Activated CD4-positive, alpha-beta memory T cell treated with anti-CD3 and anti-CD28 coated beads, Interleukin-2, amount 10 ng/mL, durations not matched to agents 7 days and 5 days (primary cell): ENCODE measurements at regions not wholly inside any gene's neighbourhood (a gene's known extent, or its start where the extent isn't known, plus 50 kb on each side); places are given as distances from the start of the nearest gene placed in this dataset.

Source experiments
- CTCF ChIA-PET: fragments of 350-600 bp; sonication (Branson Sonifier 250); formaldehyde crosslinking; loops from one replicate; lab custom pipeline; 2021; ENCODE audit warnings: antibody characterized with exemption, inconsistent platforms; lab: Charles Lee
- POLR2A ChIA-PET: fragments of 350-600 bp; sonication (Branson Sonifier 250); formaldehyde crosslinking; loops from one replicate; lab custom pipeline; 2021; ENCODE audit warnings: antibody characterized with exemption; lab: Charles Lee
- DNase-seq: peaks from one replicate; pipeline ENCODE4 v3.0.0-alpha.2; 2020
- H3K27ac Mint-ChIP-seq: one replicate; pipeline ENCODE4 v1.8.0; 2021; ENCODE audit warnings: mild to moderate bottlenecking, mixed read lengths
- H3K27me3 Mint-ChIP-seq: one replicate; pipeline ENCODE4 v1.8.0; 2021; ENCODE audit warnings: mixed read lengths
- H3K36me3 Mint-ChIP-seq: one replicate; pipeline ENCODE4 v1.8.0; 2021; ENCODE audit warnings: low read depth, mixed read lengths
- H3K4me1 Mint-ChIP-seq: one replicate; pipeline ENCODE4 v1.8.0; 2021; ENCODE audit warnings: mixed read lengths
- H3K4me3 Mint-ChIP-seq: one replicate; pipeline ENCODE4 v1.8.0; 2021; ENCODE audit warnings: mild to moderate bottlenecking, mixed read lengths
- H3K9me3 Mint-ChIP-seq: one replicate; pipeline ENCODE4 v1.8.0; 2021; ENCODE audit warnings: mixed read lengths

DNA sequence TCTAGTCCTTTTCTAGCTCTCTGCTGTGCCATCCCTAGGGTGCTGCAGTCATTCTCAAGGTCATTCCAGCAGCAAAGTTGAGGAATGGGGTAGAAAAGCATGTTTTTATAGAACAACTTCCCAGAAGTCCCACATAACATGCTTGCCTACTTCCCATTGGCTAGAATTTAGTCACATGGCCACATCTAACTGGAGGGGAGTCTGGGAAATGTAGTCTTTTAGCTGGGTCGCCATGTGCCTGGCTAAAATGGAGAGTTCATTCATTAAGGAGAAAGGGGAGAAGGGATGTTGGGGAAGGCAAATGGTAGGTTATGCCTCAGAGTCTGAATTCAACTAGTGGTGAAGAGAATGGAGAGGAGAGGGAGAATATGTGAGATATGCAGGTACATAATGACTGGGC, 85.7 kb downstream of the SLC4A3 start:
- H3K27me3 Mint-ChIP-seq, result peaks cover 3% of the 10 kb centered on the region
- no peak overlapping the region for H3K27ac Mint-ChIP-seq
- DNase-seq, result no peak
- no peaks in the 10 kb centered on the region for H3K9me3 Mint-ChIP-seq
- H3K36me3 Mint-ChIP-seq, result no peaks in the 10 kb centered on the region
- ChIA-PET POLR2A (no interaction called here), CTCF (no interaction called here)
- no peaks in the 10 kb centered on the region for H3K4me1 Mint-ChIP-seq
- H3K4me3 Mint-ChIP-seq, result no peak overlapping the region

DNA sequence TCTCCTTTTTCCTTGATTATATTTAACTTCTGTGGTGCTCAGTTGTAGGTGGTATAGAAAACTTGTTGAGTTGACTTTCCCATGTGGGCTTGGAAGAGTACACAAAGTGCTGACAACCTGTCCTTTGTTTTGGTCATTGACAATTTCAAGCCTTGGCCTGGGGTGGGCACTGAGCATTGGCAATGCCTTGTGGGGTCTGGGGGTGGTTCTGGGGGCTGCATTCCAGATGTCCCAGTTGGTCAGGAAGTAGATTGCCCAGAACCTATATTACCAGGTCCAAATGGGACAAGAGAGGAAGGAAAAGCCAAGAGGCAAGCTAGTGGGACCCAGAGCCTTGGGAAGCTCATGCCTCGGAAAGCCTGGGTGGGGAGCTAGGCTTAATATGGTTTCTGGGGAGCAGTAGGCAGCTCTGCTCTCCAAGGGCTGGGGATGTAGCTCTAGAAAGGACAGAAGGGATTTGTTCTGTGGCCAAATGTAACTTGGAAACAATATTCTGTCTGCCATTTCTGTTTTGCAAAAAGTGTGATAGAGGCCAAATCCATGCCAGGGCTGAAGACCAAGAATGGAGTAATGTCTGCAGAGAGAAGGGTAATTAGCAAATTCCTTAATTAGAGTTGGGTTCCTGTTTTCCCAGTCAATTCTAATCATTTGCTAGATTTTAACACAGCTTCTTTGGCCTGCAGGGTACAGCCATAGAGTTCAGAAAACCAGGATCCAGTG, 87.4 kb downstream of the SLC4A3 start:
- Mint-ChIP-seq H3K9me3 (no peaks in the 10 kb centered on the region), H3K4me3 (no peak overlapping the region), H3K4me1 (no peaks in the 10 kb centered on the region), H3K36me3 (no peaks in the 10 kb centered on the region), H3K27ac (no peak overlapping the region), H3K27me3 (peaks cover 8% of the 10 kb centered on the region)
- POLR2A ChIA-PET, result no interaction called here
- DNase-seq, result no peak
- CTCF ChIA-PET, result no interaction called here

DNA sequence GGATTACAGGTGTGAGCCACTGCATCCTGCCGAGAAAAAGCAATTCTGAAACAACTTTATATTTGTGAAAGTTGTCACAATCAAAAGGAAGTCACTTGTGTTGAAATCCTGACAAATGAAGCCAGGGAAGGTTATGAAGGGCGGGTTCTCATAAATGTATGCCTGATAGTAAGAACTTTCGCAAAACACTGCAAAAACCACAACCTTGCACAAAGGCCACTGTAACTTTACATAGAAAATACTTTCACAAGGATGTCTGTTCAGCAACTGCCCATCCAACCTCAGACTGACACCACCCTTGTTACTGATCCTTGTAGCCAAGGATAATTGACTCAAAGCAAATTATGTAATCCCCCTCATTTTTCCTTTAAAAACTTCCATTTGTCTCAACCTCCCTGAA, 90.6 kb downstream of the SLC4A3 start:
- DNase-seq, result no peak
- Mint-ChIP-seq H3K36me3 (no peaks in the 10 kb centered on the region), H3K27me3 (peaks cover 9% of the 10 kb centered on the region), H3K4me1 (no peaks in the 10 kb centered on the region), H3K4me3 (no peak overlapping the region), H3K9me3 (no peaks in the 10 kb centered on the region), H3K27ac (no peak overlapping the region)
- ChIA-PET CTCF (no interaction called here), POLR2A (no interaction called here)

DNA sequence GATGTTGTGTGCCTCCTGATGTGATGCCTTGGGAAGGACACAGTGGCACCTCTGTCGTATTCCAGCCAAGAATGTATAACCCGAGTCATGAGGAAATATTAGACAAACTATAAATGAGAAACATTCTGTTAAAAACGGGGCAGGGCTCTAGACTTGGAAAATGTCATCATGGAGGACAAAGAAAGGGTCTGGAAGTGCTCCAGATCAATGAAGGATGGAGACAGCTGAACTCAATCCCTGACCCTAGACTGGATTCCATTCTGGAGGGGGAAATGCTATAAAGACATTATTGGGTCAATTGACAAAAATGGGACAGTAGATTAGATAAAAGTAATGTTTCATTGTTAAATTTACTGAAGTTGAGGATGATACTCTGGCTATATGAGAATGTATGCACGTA, 92.1 kb downstream of the SLC4A3 start:
- Mint-ChIP-seq H3K27ac (no peak overlapping the region), H3K9me3 (no peaks in the 10 kb centered on the region), H3K27me3 (peaks cover 10% of the 10 kb centered on the region), H3K4me3 (no peak overlapping the region), H3K36me3 (no peaks in the 10 kb centered on the region), H3K4me1 (no peaks in the 10 kb centered on the region)
- ChIA-PET CTCF (no interaction called here), POLR2A (no interaction called here)
- no peak for DNase-seq

DNA sequence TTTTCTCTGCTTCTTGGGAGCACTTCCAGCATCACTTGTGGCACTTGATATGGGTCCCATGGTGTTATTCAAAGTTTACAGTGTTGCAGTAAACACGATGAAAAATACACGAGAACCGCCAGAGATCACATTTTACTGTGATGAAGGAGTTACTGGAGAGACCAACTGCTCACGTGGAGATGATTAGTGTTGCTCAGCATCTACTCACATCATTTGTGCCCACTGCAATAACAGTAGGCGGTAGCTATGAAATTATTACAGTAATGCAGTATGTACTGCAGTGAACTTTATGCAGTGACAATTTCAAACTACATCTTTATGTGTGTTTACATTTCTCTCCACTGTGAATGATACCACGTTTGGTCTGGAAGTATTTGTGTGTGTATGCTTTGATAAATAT, 93.5 kb downstream of the SLC4A3 start:
- peaks cover 16% of the 10 kb centered on the region for H3K27me3 Mint-ChIP-seq
- no peaks in the 10 kb centered on the region for H3K4me1 Mint-ChIP-seq
- no peak for DNase-seq
- ChIA-PET CTCF (no interaction called here), POLR2A (no interaction called here)
- no peaks in the 10 kb centered on the region for H3K36me3 Mint-ChIP-seq
- no peaks in the 10 kb centered on the region for H3K9me3 Mint-ChIP-seq
- H3K4me3 Mint-ChIP-seq, result no peak overlapping the region
- H3K27ac Mint-ChIP-seq, result no peak overlapping the region

DNA sequence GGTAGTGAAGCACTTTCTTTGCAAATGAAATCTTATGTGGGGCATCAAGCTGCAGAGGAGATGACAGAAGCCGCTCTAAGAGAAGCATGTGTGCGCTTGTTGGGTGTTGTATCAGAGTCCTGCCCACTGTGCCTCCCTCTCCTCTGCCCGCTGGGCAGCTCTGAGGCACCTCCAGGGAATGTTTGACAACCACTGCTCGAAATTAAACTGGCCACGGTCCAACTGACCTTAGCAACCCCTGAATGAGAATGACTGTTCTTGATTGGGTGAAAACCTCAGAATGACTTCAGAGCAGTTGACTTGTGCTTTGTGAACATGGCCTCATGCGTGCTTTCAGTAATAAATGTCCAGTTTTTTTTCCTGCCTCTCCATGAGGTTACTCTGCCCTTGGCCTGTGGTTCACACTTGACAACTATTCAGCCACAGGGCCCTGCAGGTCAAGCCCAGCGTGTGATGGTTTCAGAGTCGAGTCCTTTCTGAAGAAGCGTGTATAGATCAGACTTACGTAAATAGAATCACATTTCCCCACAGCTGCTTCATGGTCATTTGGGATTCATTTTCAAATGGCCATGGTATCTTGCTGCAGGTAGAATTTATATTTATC, 94.9 kb downstream of the SLC4A3 start:
- Mint-ChIP-seq H3K4me1 (no peaks in the 10 kb centered on the region), H3K27me3 (peaks cover 13% of the 10 kb centered on the region), H3K4me3 (no peak overlapping the region), H3K36me3 (no peaks in the 10 kb centered on the region), H3K9me3 (no peaks in the 10 kb centered on the region), H3K27ac (no peak overlapping the region)
- POLR2A ChIA-PET, result no interaction called here
- CTCF ChIA-PET, result interaction anchor here (0.6 kb wide), 1 partner anchor 330 kb away, joined by 3 read pairs; no protein-coding TSS in a partner anchor
- DNase-seq, result no peak

DNA sequence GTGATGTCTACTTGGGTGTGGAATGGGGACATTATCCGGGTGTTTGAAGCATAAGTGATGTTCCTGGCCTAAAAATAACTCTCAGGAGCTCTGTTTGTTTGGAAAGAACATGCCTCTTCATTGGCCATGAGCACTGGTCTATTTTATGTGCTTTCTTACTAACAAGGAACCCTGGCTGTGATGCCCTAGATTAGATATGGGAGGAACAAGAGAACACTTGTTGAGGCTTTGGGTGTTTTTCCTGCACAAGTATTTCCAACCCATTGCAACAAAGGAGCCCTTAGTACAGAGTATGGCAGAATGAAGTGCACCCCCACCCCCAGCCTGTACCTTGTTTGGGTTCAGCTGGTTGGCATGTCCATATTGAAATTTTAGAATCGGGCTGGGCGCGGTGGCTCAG, 95.9 kb downstream of the SLC4A3 start:
- no peak overlapping the region for H3K27ac Mint-ChIP-seq
- CTCF ChIA-PET, result no interaction called here
- POLR2A ChIA-PET, result no interaction called here
- DNase-seq, result no peak
- H3K9me3 Mint-ChIP-seq, result no peaks in the 10 kb centered on the region
- no peak overlapping the region for H3K4me3 Mint-ChIP-seq
- no peaks in the 10 kb centered on the region for H3K36me3 Mint-ChIP-seq
- peaks cover 11% of the 10 kb centered on the region for H3K27me3 Mint-ChIP-seq
- H3K4me1 Mint-ChIP-seq, result no peaks in the 10 kb centered on the region

DNA sequence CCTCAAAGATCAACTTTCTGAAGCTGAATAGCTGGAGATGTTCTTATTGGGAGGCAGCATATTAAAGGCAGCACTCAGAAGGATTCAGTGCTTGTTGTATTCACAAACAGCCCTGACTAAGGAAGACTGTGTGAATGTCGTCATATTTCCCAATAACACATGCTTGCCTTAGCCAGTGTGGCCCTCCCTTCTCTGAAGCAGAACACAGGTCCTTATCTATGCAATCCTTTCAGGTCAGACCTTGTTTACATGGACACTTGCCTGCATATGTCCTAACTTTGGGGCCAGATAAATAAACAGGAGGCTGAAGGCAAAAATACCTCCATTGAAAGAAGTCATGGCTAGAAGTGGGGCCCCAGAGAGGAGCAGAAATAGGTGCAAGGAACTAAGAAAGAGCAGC, 97.2 kb downstream of the SLC4A3 start:
- Mint-ChIP-seq H3K27me3 (peaks cover 8% of the 10 kb centered on the region), H3K27ac (no peak overlapping the region), H3K9me3 (no peaks in the 10 kb centered on the region), H3K36me3 (no peaks in the 10 kb centered on the region), H3K4me1 (no peaks in the 10 kb centered on the region), H3K4me3 (no peak overlapping the region)
- CTCF ChIA-PET, result no interaction called here
- DNase-seq, result no peak
- POLR2A ChIA-PET, result no interaction called here

DNA sequence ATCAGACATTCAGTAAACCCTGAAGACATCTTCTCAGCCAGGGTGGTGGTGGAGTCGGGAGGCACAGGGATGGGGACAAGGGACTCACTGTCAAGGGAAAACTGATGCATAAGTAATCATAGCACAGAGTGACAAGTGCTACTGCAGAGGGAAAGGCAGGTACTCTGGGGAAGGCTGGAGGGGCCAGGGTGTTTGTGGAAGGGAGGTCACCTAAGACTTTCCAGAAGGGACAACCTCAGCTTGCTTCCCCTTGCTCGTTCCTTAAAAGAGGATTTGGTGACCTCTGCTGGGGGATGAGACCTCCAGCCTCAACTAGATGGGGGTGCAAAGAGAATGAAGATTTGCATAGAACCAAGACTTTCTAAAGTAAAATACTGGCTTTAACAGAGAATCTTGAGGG, 99.5 kb downstream of the SLC4A3 start:
- ChIA-PET POLR2A (no interaction called here), CTCF (no interaction called here)
- Mint-ChIP-seq H3K4me1 (no peaks in the 10 kb centered on the region), H3K4me3 (no peak overlapping the region), H3K27ac (no peak overlapping the region), H3K27me3 (peaks cover 8% of the 10 kb centered on the region), H3K9me3 (no peaks in the 10 kb centered on the region), H3K36me3 (no peaks in the 10 kb centered on the region)
- DNase-seq, result no peak

DNA sequence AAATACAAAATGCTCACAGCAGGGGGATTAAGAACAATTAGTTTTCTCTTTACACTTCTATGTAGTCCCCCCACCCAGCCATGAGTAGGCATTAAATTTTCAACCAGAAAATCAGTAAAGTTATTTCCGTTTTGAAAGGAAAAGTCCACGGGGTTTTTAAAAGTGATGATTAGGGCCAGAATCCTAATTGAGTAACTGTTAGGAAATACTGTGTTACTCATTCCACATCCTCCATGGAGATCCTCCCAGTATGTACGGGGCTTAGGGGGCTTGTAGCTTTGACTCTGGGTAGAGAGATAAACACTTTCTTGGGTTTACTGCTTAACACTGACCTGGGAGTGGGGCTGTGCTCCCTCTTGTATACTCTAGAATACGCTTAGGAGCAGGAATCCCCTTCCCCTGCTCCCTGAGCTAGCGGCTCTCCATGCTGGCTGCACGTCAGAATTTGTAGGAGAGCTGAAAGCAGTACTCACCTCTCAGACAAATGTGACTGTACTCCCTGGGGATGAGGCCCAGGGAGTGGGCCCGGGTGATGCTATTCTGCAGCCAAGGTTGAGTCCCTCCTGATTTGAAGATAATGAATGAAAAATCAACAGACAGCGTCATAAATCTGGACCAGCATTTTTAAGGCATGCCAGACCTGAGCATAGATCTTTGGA, 100.5 kb downstream of the SLC4A3 start:
- DNase-seq, result no peak
- POLR2A ChIA-PET, result no interaction called here
- H3K4me1 Mint-ChIP-seq, result no peaks in the 10 kb centered on the region
- peaks cover 8% of the 10 kb centered on the region for H3K27me3 Mint-ChIP-seq
- H3K27ac Mint-ChIP-seq, result no peak overlapping the region
- H3K9me3 Mint-ChIP-seq, result no peaks in the 10 kb centered on the region
- H3K36me3 Mint-ChIP-seq, result no peaks in the 10 kb centered on the region
- no peak overlapping the region for H3K4me3 Mint-ChIP-seq
- CTCF ChIA-PET, result no interaction called here

DNA sequence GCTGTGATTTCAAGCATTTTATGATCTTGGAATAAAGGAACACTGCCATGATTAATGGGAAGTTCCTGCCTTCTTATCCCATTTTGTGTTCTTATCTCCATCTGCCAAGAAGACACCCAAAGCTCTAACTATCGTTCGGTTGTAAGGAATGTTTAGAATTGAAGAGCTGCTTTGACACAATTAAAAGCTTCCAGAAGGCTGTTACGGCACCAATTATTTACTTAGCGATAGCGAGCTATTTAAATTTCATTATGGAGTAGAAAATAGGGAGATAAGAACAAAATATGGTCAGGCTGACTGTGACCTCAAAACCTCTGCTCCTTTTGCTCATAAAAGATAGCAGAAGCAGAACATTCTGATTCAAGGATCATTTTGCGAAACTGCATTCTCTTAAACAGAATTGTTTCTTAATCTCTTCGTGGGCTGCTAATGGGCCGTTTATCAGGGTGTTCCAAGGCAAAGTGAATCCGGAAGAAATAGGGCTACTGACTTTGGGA, 101.6 kb downstream of the SLC4A3 start:
- ChIA-PET CTCF (no interaction called here), POLR2A (no interaction called here)
- no peak overlapping the region for H3K27ac Mint-ChIP-seq
- H3K4me1 Mint-ChIP-seq, result no peaks in the 10 kb centered on the region
- H3K9me3 Mint-ChIP-seq, result no peaks in the 10 kb centered on the region
- H3K36me3 Mint-ChIP-seq, result no peaks in the 10 kb centered on the region
- peaks cover 7% of the 10 kb centered on the region for H3K27me3 Mint-ChIP-seq
- DNase-seq, result no peak
- no peak overlapping the region for H3K4me3 Mint-ChIP-seq

DNA sequence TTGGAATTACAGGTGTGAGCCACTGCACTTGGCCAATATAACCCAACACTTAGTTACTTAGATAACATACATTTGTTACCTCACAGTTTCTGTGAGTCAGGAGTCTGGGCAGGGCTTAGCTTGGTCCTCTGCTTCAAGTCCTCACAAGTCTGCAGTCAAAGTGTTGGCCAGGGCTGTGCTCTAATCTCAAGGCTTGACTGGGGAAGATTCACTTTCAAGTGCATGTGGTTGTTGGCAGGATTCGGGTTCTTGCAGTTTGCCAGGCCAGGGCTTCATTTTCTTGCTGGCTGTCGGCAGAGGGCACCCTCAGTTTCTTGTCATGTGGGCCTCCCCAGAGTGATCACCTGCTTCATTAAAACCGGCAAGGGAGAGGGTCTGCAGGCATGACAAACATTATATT, 103.7 kb downstream of the SLC4A3 start:
- no peaks in the 10 kb centered on the region for H3K4me1 Mint-ChIP-seq
- ChIA-PET CTCF (no interaction called here), POLR2A (no interaction called here)
- H3K36me3 Mint-ChIP-seq, result no peaks in the 10 kb centered on the region
- DNase-seq, result no peak
- peaks cover 2% of the 10 kb centered on the region for H3K27me3 Mint-ChIP-seq
- no peaks in the 10 kb centered on the region for H3K9me3 Mint-ChIP-seq
- H3K27ac Mint-ChIP-seq, result no peak overlapping the region
- no peak overlapping the region for H3K4me3 Mint-ChIP-seq

DNA sequence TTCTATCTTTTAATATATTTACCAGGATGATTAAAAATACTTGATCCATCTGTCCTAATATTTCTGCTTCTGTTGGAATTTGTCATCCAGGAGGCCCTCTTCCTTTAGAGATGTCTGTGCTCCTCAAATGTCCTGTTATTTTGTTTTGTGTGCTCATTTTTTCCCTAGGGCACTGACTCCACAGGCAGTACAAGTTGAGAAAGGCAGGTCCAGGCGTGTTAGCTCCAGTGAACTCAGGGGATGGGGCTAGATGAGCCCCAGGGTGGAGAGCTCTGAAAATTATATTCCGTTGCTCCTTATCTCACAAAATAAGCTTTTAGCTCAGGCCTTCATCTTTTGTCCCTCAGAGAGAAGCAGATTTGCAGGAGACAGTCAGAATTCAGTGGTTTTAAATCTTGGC, 105.7 kb downstream of the SLC4A3 start:
- Mint-ChIP-seq H3K9me3 (no peaks in the 10 kb centered on the region), H3K4me1 (no peaks in the 10 kb centered on the region), H3K27me3 (peaks cover 3% of the 10 kb centered on the region), H3K4me3 (no peak overlapping the region), H3K27ac (no peak overlapping the region), H3K36me3 (no peaks in the 10 kb centered on the region)
- CTCF ChIA-PET, result no interaction called here
- no peak for DNase-seq
- POLR2A ChIA-PET, result no interaction called here

DNA sequence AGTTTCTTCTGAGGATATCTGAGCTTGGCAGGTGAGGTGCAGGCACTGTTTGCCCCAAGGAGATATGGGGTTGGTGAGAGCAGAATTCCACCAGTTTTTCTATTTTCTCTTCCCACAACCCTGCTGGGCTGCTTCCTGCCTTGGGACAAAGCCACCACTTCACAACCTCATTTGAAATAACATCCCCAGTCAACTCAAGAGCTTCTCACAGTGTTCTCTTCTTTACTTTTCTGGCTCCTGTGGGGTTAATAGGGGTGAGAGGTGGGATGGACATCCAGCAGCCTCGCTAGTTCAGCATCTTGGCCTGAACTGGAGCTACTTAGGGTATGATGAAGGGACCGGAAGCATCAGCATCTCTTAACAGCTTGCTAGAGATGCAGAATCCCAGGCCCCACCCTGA, 106.3 kb downstream of the SLC4A3 start:
- no peak overlapping the region for H3K4me3 Mint-ChIP-seq
- H3K27me3 Mint-ChIP-seq, result peaks cover 3% of the 10 kb centered on the region
- H3K27ac Mint-ChIP-seq, result no peak overlapping the region
- ChIA-PET CTCF (no interaction called here), POLR2A (no interaction called here)
- H3K36me3 Mint-ChIP-seq, result no peaks in the 10 kb centered on the region
- H3K9me3 Mint-ChIP-seq, result no peaks in the 10 kb centered on the region
- no peak for DNase-seq
- H3K4me1 Mint-ChIP-seq, result no peaks in the 10 kb centered on the region
